HepG2 (cell line): ENCODE measurements at regions not wholly inside any gene's neighbourhood (a gene's known extent, or its start where the extent isn't known, plus 50 kb on each side); places are given as distances from the start of the nearest gene placed in this dataset.

Experiments used
- ATAC-seq: fragments of 200-7000 bp; cut with Tn5 transposase; 3 replicates; pipeline ENCODE4 v1.9.1; 2020; ENCODE audit warnings: mild to moderate bottlenecking, moderate library complexity
- BruUV-seq: library from RNA; stranded (reverse); fragments of 400-500 nt; replicated peaks from 2 replicates; lab custom pipeline; 2021; lab: Mats Ljungman, UMichigan
- CTCF ChIA-PET: fragments of 300-600 bp; formaldehyde crosslinking; extraction: SDS; loops from one replicate; lab custom pipeline; 2021; ENCODE audit warnings: low total read pairs, inconsistent platforms, low intra/inter-chr PET ratio; lab: Yijun Ruan, JAX
- POLR2A ChIA-PET: fragments of 350-600 bp; sonication (Branson Sonifier 250); formaldehyde crosslinking; loops from one replicate; lab custom pipeline; 2020; ENCODE audit warnings: antibody characterized with exemption, inconsistent platforms; lab: Yijun Ruan, JAX
- DNase-seq: peaks from one replicate; pipeline ENCODE4 v3.0.0-alpha.2; 2015; ENCODE audit warnings: low spot score
- FAIRE-seq: peaks from 3 replicates; lab custom pipeline; 2011; peaks lifted over from hg19 to GRCh38; lab: Jason Lieb, UNC
- H2AFZ ChIP-seq: one replicate; pipeline ENCODE4 v1.6.1; 2011; ENCODE audit warnings: low read length, inconsistent platforms
- H3K27ac ChIP-seq: fragments of 300-600 bp; 3 replicates; pipeline ENCODE4 v1.8.0; 2011; ENCODE audit warnings: mixed run types, mild to moderate bottlenecking, mixed read lengths, low read length, inconsistent platforms; ENCODE audit not compliant: insufficient read depth; ENCODE audit errors: extremely low read length
- H3K27me3 ChIP-seq, 2 experiments: fragments of 200-600 bp in 1 of 2; 2 replicates in 1 of 2; 3 replicates in 1 of 2; pipeline versions ENCODE4 v1.6.0 to v1.8.0; 2011; ENCODE audit warnings: low read length in 2 of 2, mild to moderate bottlenecking in 2 of 2, moderate library complexity in 2 of 2, inconsistent platforms in 1 of 2; ENCODE audit not compliant: insufficient read depth in 2 of 2, control insufficient read depth in 1 of 2
- H3K36me3 ChIP-seq, 2 experiments: fragments of 200-600 bp in 1 of 2; replicated peaks in 1 of 2; 2 replicates in 1 of 2; 3 replicates in 1 of 2; pipeline versions ENCODE4 v1.5.1 to v1.8.0; 2011; ENCODE audit warnings: low read length in 2 of 2, inconsistent platforms in 1 of 2; ENCODE audit not compliant: insufficient read depth in 2 of 2, control insufficient read depth in 1 of 2
- H3K4me1 ChIP-seq: 2 replicates; pipeline ENCODE4 v1.5.1; 2012; ENCODE audit warnings: low read length, inconsistent platforms; ENCODE audit not compliant: insufficient read depth
- H3K4me2 ChIP-seq: 2 replicates; pipeline ENCODE4 v1.6.0; 2011; ENCODE audit warnings: low read depth, low read length, inconsistent platforms
- H3K4me3 ChIP-seq, 3 experiments: fragments of 200-600 bp in 1 of 3; sonication (generic), shearing (Covaris generic) in 1 of 3; replicated peaks in 1 of 3; 2 replicates each; pipeline ENCODE4 v1.5.1; 2011 to 2016; ENCODE audit warnings: low read length in 3 of 3, inconsistent platforms in 2 of 3, low read depth in 2 of 3, mild to moderate bottlenecking in 2 of 3, control low read depth in 1 of 3, mixed read lengths in 1 of 3; ENCODE audit not compliant: insufficient read depth in 1 of 3
- H3K79me2 ChIP-seq: one replicate; pipeline ENCODE4 v1.6.1; 2011; ENCODE audit warnings: low read length, inconsistent platforms; ENCODE audit not compliant: insufficient read depth
- H3K9ac ChIP-seq: 2 replicates; pipeline ENCODE4 v1.6.0; 2011; ENCODE audit warnings: mild to moderate bottlenecking, low read depth, low read length, inconsistent platforms; ENCODE audit not compliant: insufficient read depth
- H3K9me3 ChIP-seq: 2 replicates; pipeline ENCODE4 v1.5.1; 2012; ENCODE audit warnings: mild to moderate bottlenecking, low read length
- H4K20me1 ChIP-seq: 2 replicates; pipeline ENCODE4 v1.6.0; 2011; ENCODE audit warnings: inconsistent platforms, mild to moderate bottlenecking, low read length, moderate library complexity; ENCODE audit not compliant: insufficient read depth
- ARNTL ChIP-seq: sonication (generic); formaldehyde crosslinking; IDR thresholded peaks from 2 replicates; pipeline ENCODE4 v1.4.0; 2020; ENCODE audit warnings: mild to moderate bottlenecking, missing genetic modification reagents
- CC2D1A ChIP-seq: sonication (generic); formaldehyde crosslinking; IDR thresholded peaks from 2 replicates; pipeline ENCODE4 v1.8.1; 2023; ENCODE audit warnings: mild to moderate bottlenecking, missing genetic modification reagents
- GFI1 ChIP-seq: sonication (generic); formaldehyde crosslinking; IDR thresholded peaks from 2 replicates; pipeline ENCODE4 v1.5.0; 2020; ENCODE audit warnings: missing genetic modification reagents, mild to moderate bottlenecking, borderline replicate concordance
- GMEB1 ChIP-seq: sonication (generic); formaldehyde crosslinking; IDR thresholded peaks from 2 replicates; pipeline ENCODE4 v1.5.1; 2020; ENCODE audit warnings: missing genetic modification reagents, mild to moderate bottlenecking, borderline replicate concordance
- GTF2F1 ChIP-seq: fragments of 150-350 bp; IDR thresholded peaks from 2 replicates; pipeline ENCODE4 v1.6.1; 2014; ENCODE audit warnings: low read length
- HOXA7 ChIP-seq: sonication (generic); formaldehyde crosslinking; IDR thresholded peaks from 2 replicates; pipeline ENCODE4 v1.8.1; 2022; ENCODE audit warnings: mild to moderate bottlenecking, missing genetic modification reagents, moderate library complexity
- JUNB ChIP-seq: sonication (generic); formaldehyde crosslinking; IDR thresholded peaks from 2 replicates; pipeline ENCODE4 v1.8.0; 2022; ENCODE audit warnings: missing genetic modification reagents, mild to moderate bottlenecking, borderline replicate concordance
- MTA1 ChIP-seq: sonication (generic); formaldehyde crosslinking; IDR thresholded peaks from 2 replicates; pipeline ENCODE4 v1.4.0; 2020; ENCODE audit warnings: missing genetic modification reagents, mild to moderate bottlenecking, borderline replicate concordance
- MTA3 ChIP-seq: sonication (generic); formaldehyde crosslinking; IDR thresholded peaks from 2 replicates; pipeline ENCODE4 v1.4.0; 2020; ENCODE audit warnings: missing genetic modification reagents
- NR3C1 ChIP-seq: sonication (generic); formaldehyde crosslinking; IDR thresholded peaks from 2 replicates; pipeline ENCODE4 v1.4.0; 2020; ENCODE audit warnings: missing genetic modification reagents
- PCBP1 ChIP-seq: fragments of 200-400 bp; formaldehyde crosslinking; IDR thresholded peaks from 2 replicates; pipeline ENCODE4 v1.6.1; 2017; ENCODE audit warnings: mild to moderate bottlenecking, low read depth, low read length, borderline replicate concordance
- PLSCR1 ChIP-seq: sonication (generic); formaldehyde crosslinking; IDR thresholded peaks from 2 replicates; pipeline ENCODE4 v1.5.0; 2020; ENCODE audit warnings: missing genetic modification reagents, mild to moderate bottlenecking, borderline replicate concordance
- SMAD9 ChIP-seq: sonication (generic); formaldehyde crosslinking; IDR thresholded peaks from 2 replicates; pipeline ENCODE4 v1.5.1; 2020; ENCODE audit warnings: mild to moderate bottlenecking, missing genetic modification reagents
- ZBTB1 ChIP-seq: sonication (generic); formaldehyde crosslinking; IDR thresholded peaks from 2 replicates; pipeline ENCODE4 v1.4.0; 2020; ENCODE audit warnings: missing genetic modification reagents, borderline replicate concordance
- ZNF446 ChIP-seq: sonication (generic); formaldehyde crosslinking; IDR thresholded peaks from 2 replicates; pipeline ENCODE4 v1.5.0; 2020; ENCODE audit warnings: mild to moderate bottlenecking, missing genetic modification reagents
- WGBS: methylation state at CpG from one replicate; pipeline ENCODE4 v1.1.6; 2017; ENCODE audit warnings: low lambda C conversion rate; 5-methylcytosine and 5-hydroxymethylcytosine counted together
- in situ Hi-C: cut with HindIII; loops from 2 replicates; pipeline ENCODE4 v1.10.0; 2017; ENCODE audit warnings: low pct_unique_long_range_greater_than_20kb; ENCODE audit not compliant: extremely low pct_ligation_motif_present
- intact Hi-C: fragments of 100-400 bp; cut with micrococcal nuclease; formaldehyde crosslinking; loops from one replicate; pipeline ENCODE4 v1.10.0; 2022; ENCODE audit not compliant: unreplicated experiment
- TF ChIP-seq, protein P1 (sequence below): sonication (generic); formaldehyde crosslinking; IDR thresholded peaks from 2 replicates; pipeline ENCODE4 v1.8.0; 2022; ENCODE audit warnings: missing genetic modification reagents, mild to moderate bottlenecking, moderate library complexity, borderline replicate concordance

DNA sequence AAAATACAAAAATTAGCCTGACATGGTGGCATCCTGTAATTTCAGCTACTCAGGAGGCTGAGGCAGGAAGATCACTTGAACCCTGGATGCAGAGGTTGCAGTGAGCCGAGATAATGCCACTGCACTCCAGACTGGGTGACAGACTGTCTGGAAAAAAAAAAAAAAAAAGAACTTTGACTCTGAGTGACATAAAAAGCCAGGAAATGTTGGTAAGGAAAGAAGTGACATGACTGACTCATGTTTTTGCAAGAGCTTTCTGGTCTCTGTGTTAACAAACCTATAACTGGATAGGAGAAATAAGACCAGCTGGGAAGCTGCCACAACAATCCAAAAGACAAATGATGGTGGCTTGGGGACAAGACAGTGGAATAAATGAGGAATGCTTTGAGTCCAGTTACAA lies 272.1 kb downstream of the HINT1 start:
- no peaks in the 10 kb centered on the region for H3K27me3 ChIP-seq
- 0% methylated on average over 1 of the region's 1 CpG for WGBS
- no peaks in the 10 kb centered on the region for H3K9me3 ChIP-seq
- no peak overlapping the region for H3K9ac ChIP-seq
- no peak overlapping the region for H3K4me2 ChIP-seq
- H3K36me3 ChIP-seq: no peaks in the 10 kb centered on the region
- H2AFZ ChIP-seq: no peak overlapping the region
- TF ChIP-seq GMEB1 (CRISPR knock-in tag): no peak
- ChIA-PET CTCF (no interaction called here), POLR2A (no interaction called here)
- no peaks in the 10 kb centered on the region for H4K20me1 ChIP-seq
- FAIRE-seq (no peak), DNase-seq (no peak), ATAC-seq (no peak)
- in situ Hi-C loops: loop anchor here (25.0 kb wide), 1 partner anchor 494 kb away; no protein-coding TSS in a partner anchor
- no peak overlapping the region for H3K4me3 ChIP-seq
- intact Hi-C loops: no loop called here
- no TSS peak for BruUV-seq
- no peaks in the 10 kb centered on the region for H3K4me1 ChIP-seq
- H3K27ac ChIP-seq: no peak overlapping the region
- no peaks in the 10 kb centered on the region for H3K79me2 ChIP-seq

GRCh38 chr5:130890610-130891009 lies 274.4 kb downstream of the HINT1 start:
- Histone ChIP-seq H3K27me3 (no peaks in the 10 kb centered on the region), H3K9ac (no peak overlapping the region), H4K20me1 (no peaks in the 10 kb centered on the region), H3K4me3 (no peak overlapping the region), H3K36me3 (no peaks in the 10 kb centered on the region), H3K4me1 (peaks cover under 1% of the 10 kb centered on the region; the same call in 1 of the 2 replicates), H3K9me3 (no peaks in the 10 kb centered on the region), H3K27ac (no peak overlapping the region), H3K4me2 (no peak overlapping the region), H2AFZ (no peak overlapping the region), H3K79me2 (no peaks in the 10 kb centered on the region)
- no peak for FAIRE-seq
- no peak for ATAC-seq
- in situ Hi-C loops (loop anchor here (25.0 kb wide), 1 partner anchor 497 kb away; no protein-coding TSS in a partner anchor), intact Hi-C loops (no loop called here)
- WGBS: 7% methylated on average over 2 of the region's 2 CpGs
- DNase-seq: no peak
- CTCF ChIA-PET: no interaction called here
- POLR2A ChIA-PET: no interaction called here
- BruUV-seq: no TSS peak
- no peak for TF ChIP-seq PLSCR1 (CRISPR knock-in tag)
- TF ChIP-seq MTA3 (CRISPR knock-in tag): no peak
- TF ChIP-seq PCBP1: no peak
- TF ChIP-seq MTA1 (CRISPR knock-in tag): no peak
- no peak for TF ChIP-seq GTF2F1
- TF ChIP-seq SMAD9 (CRISPR knock-in tag): no peak
- TF ChIP-seq NR3C1: no peak
- TF ChIP-seq ZBTB1: no peak
- TF ChIP-seq, protein P1, sequence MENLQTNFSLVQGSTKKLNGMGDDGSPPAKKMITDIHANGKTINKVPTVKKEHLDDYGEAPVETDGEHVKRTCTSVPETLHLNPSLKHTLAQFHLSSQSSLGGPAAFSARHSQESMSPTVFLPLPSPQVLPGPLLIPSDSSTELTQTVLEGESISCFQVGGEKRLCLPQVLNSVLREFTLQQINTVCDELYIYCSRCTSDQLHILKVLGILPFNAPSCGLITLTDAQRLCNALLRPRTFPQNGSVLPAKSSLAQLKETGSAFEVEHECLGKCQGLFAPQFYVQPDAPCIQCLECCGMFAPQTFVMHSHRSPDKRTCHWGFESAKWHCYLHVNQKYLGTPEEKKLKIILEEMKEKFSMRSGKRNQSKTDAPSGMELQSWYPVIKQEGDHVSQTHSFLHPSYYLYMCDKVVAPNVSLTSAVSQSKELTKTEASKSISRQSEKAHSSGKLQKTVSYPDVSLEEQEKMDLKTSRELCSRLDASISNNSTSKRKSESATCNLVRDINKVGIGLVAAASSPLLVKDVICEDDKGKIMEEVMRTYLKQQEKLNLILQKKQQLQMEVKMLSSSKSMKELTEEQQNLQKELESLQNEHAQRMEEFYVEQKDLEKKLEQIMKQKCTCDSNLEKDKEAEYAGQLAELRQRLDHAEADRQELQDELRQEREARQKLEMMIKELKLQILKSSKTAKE (CRISPR knock-in tag): no peak
- no peak for TF ChIP-seq GFI1 (CRISPR knock-in tag)
- no peak for TF ChIP-seq ZNF446 (CRISPR knock-in tag)
- TF ChIP-seq JUNB: no peak
- no peak for TF ChIP-seq HOXA7 (CRISPR knock-in tag)
- TF ChIP-seq ARNTL (CRISPR knock-in tag): no peak
- no peak for TF ChIP-seq CC2D1A (CRISPR knock-in tag)
